HG03066 (cell line): ENCODE measurements at regions not wholly inside any gene's neighbourhood (a gene's known extent, or its start where the extent isn't known, plus 50 kb on each side); places are given as distances from the start of the nearest gene placed in this dataset.
"Not testable (repeated sequence)": the region's sequence is repeated elsewhere in the genome, so short reads cannot be mapped to it uniquely, and the experiment has no call there.

Source experiments
- ATAC-seq: cut with Tn5 transposase; IDR thresholded peaks from one replicate; pipeline ENCODE4 v1.9.1; 2021; ENCODE audit warnings: low read depth; ENCODE audit not compliant: unreplicated experiment

DNA sequence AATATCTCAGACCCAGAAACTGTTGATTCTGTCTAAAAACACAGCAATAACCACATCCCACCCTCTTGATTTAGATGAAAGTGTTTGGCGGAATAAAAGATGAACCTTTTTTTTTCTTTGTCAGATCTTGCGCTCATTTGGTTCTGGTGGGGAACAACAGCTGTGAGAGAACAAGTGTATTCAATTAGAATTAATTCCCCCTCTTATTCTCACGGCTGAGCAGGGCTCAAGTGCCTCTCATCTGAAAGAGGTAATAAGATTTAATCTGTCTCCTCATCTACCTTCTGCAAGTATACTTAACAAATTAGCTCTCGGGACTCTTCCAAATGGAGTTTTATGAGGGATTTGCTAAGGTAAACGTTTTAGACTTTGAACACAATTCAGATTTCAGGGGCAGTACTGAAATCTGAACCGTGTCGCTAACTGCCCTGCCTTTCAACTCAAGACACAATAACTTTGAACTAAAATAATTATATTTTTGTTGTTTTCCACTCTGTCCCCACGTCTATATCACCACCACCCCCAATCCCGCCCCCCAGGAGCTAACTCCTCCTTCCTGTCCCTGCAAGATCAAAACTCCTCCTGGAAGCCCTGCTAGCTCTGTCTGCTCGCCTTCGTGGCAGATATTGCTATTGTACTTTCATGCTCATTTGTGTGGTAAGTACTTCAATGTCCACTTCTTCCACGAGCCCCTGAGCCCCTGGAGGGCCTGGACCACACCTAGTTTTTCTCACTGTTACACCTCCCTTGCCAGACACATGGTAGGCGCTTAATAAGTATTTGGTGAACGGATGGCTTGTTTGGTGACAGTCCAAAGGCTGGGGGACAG, 54.2 kb upstream of the ROPN1B start:
- not testable (repeated sequence) for ATAC-seq

DNA sequence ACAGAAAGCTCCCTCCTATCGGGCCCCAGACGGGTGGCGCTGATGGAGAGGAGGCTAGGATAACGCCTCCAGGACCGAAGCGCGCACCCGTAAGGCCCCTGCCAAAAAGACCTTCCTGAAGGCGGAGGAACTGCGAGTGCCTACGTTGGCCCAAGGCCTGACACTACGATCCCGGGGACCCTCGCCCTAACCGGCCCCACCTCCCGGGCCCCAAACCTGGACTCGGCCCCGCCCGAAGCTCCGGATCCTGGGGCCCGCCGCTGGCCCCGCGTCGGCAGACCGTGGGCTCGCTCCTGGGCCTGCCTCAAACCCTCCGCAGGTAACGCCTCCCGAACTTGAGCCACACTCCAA, 53.6 kb upstream of the ROPN1B start:
- ATAC-seq = not testable (repeated sequence)

DNA sequence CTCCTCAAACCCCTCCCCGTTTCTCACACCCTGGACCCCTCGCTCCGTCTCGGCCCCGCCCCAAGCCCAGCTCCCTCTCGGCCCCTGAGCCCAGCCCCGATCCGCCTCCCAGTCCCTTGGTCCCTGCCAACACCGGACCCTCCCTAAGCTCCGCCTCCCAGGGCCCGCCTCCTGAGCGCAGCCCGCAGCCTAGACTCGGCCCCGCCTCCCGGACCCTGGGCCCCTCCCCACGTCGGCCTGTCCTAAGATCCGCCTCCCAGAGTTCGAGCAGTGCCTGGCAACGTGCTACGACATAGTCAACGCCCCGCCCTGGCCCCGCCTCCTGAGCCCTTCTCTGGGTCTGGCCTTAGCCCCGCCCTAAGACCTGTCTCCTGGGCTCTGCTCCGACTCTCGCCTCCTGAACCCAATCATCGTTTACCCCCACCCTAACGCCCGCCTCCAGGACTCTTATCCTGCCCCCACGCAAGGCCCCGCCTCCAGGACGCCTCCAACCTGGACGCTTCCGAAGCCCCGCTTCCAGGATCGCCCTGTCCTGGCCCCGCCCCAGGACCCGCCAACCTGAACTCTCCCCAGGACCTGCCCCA, 53.1 kb upstream of the ROPN1B start:
- ATAC-seq = peak; percentile 74

DNA sequence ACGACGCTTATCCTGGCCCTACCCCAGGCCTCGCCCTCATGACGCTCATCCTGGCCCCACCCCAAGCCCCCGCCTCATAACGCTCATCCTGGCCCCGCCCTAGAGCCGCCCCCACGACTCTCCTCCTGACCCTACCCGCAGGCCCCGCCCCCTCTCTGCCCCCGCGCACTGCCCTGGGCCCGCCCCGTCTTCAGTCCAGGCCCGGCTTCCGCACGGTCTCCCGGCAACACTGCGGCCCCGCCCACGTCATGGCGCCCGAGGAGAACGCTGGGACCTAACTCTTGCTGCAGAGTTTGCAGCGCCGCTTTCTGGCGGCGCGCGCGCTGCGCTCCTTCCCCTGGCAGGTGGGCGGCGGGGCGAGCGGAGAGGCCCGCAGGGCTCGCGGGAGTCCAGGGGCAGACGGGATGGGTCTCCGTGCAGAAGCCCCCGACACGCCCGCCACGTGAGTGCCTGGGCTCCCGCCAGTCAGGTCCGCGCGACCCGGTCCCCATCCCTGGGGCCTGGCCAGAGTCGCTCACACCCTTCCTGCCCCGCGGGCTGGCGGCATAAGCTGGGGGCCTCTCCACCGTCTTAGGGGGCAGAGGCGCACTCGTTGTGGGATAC, 52.5 kb upstream of the ROPN1B start:
- peak; percentile 76 for ATAC-seq

DNA sequence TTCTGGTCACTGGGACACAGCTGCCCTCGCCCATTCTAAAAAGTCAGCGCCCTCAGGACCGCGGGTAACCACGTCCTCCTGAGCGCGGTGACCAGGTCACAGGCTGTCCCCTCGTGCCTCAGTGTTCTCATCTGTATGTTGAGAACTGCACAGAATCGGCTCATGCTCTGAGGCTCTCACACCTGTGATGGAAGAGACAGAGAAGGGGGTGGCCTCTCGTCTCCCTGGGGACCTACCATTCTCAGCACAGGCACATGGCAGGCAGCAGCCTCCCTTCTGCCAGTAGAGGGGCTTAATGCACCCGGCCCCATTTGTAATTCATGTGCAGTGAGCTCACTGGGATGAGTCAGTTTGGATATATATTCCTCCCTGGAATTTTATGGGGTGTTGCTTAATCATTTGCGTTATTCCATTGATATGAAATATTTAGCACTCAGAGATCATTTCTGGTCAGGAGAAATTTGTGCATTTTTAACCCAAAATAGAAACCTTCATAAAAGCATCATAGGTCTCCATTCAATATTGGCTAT, 51.9 kb upstream of the ROPN1B start:
- not testable (repeated sequence) for ATAC-seq

DNA sequence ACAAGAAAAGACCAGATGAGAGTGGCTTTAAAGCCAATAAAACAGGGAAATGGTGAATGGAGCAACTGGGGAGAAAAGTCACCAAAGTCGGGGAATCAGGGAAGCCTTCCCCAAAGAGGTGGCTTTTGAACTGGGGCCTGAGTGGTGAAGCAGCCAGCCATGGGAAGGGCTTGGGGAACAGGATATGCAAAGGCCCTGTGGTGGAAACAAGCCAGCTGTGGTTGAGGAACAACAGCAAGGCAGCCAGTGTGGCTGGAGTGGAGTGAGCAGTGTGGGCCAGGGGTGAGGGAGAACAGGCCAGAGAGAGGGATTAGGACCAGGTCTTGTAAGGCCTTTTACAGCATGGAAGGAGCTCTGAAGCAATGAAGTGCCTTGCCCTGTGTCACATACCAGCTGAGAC, 51.0 kb upstream of the ROPN1B start:
- not testable (repeated sequence) for ATAC-seq

DNA sequence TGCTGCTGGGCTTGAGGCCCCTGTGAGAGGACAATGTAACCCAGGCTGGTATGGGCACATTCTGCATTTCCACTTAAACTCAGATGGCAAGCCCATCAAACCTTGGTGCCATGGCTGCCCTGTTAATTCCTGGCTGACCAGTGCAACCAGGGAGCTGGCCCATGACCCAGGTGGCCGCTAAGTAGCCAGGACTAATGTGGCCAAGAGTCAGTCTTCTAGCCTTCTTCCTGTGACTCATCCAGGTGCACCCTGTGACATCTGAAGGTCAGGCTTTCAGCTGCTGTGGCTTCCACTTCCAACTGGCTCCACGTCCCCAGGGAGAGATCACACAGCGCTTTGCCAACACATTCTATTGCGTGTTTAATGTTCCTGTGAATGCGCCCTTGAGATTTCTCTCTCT, 50.5 kb upstream of the ROPN1B start:
- not testable (repeated sequence) for ATAC-seq

DNA sequence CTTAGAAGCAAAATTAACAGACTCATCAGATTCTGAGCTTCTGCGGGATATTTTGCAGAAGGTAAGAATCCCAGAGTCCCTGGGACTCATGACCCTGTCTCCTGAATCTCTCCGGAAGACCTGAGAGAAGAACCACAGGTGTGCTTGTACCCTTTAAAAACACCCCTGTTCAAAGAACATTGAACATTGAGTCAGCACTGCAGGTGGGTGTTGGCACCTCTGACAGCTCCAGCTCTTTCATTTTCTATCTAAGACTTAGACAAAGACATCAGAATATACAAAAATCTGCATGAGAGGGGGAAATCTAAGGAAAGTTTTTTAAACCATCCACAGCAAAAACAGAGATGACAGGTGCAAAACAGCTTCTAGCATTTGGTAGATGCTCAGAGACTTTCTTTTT, 50.1 kb upstream of the ROPN1B start:
- ATAC-seq = not testable (repeated sequence)
